Astrocyte of the cerebellum (primary cell): ENCODE measurements at regions not wholly inside any gene's neighbourhood (a gene's known extent, or its start where the extent isn't known, plus 50 kb on each side); places are given as distances from the start of the nearest gene placed in this dataset.

ENCODE experiments used
- DNase-seq: peaks from one replicate; pipeline ENCODE4 v3.0.0-alpha.2; 2011; ENCODE audit warnings: low read depth
- H3K4me3 ChIP-seq: 2 replicates; pipeline ENCODE4 v1.5.1; 2011; ENCODE audit warnings: mild to moderate bottlenecking, low read depth, low read length, moderate library complexity
- CTCF ChIP-seq: IDR thresholded peaks from 2 replicates; pipeline ENCODE4 v1.5.1; 2012; ENCODE audit warnings: low read length, low read depth, moderate library complexity, mild to moderate bottlenecking; ENCODE audit errors: missing control alignments
- in situ Hi-C: cut with HindIII; loops from 2 replicates; pipeline ENCODE4 v1.10.0; 2017; ENCODE audit warnings: low sequenced_read_pairs

- DNase-seq = peak; percentile 55
- no peak for TF ChIP-seq CTCF
- H3K4me3 ChIP-seq = no peak overlapping the region
- in situ Hi-C loops = no loop called here
Measured at GRCh38 chr3:186466391-186466974, 77.7 kb downstream of the CRYGS start.

- in situ Hi-C loops = no loop called here
- no peak for DNase-seq
- no peak for TF ChIP-seq CTCF
- no peak overlapping the region for H3K4me3 ChIP-seq
Measured at GRCh38 chr3:186465508-186465907, 78.7 kb downstream of the CRYGS start.

GRCh38 chr3:186464424-186465093, 79.6 kb downstream of the CRYGS start:
- TF ChIP-seq CTCF = no peak
- no peak for DNase-seq
- in situ Hi-C loops = no loop called here
- no peak overlapping the region for H3K4me3 ChIP-seq

- DNase-seq = peak; percentile 24
- in situ Hi-C loops = no loop called here
- TF ChIP-seq CTCF = no peak
- H3K4me3 ChIP-seq = no peak overlapping the region
Measured at GRCh38 chr3:186461141-186461540, 83.0 kb downstream of the CRYGS start.

- no peak for TF ChIP-seq CTCF
- DNase-seq = no peak
- H3K4me3 ChIP-seq = no peak overlapping the region
- in situ Hi-C loops = no loop called here
Measured at GRCh38 chr3:186459108-186459467, 85.1 kb downstream of the CRYGS start.

GRCh38 chr3:186458306-186459107, 85.7 kb downstream of the CRYGS start:
- no peak for DNase-seq
- no peak overlapping the region for H3K4me3 ChIP-seq
- no peak for TF ChIP-seq CTCF
- in situ Hi-C loops = no loop called here
